Left lobe of liver (tissue), 2 donors: ENCODE measurements at regions not wholly inside any gene's neighbourhood (a gene's known extent, or its start where the extent isn't known, plus 50 kb on each side); places are given as distances from the start of the nearest gene placed in this dataset.

ENCODE experiments used
- ATAC-seq: fragments of 200-7000 bp; cut with Tn5 transposase; one replicate; pipeline ENCODE4 v1.9.1; 2020; ENCODE audit warnings: mild to moderate bottlenecking, moderate library complexity
- DNase-seq: peaks from one replicate; pipeline ENCODE4 v3.0.0-alpha.2; 2020; ENCODE audit warnings: low spot score
- donor health status: DM: no; HTN: no; CAD: no; lungs with moderate emphysema.
- donor health status: DM: no; HTN: yes; CAD: no.

DNA sequence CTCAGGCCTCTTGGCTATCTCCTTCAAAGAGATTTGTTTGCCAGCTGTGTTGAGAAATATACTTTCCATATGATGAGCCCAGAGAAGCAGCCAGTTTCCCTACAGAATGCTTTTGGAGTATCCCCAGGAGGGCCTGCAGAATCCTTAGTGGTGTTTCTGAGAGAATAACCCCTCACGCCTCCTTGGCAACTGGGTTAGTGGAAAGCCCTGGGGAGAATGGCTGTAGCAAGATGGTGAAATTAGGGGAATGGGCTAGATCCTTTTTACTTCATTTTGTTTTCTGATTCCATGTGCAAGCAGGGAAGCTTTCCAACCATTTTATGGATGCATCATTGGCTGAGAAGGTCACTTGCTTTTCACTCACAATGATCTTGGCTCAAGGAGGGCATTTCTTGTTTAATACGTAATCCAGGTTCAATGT is 364.6 kb downstream of the DMRT2 start:
- ATAC-seq, result no peak
- no peak for DNase-seq

DNA sequence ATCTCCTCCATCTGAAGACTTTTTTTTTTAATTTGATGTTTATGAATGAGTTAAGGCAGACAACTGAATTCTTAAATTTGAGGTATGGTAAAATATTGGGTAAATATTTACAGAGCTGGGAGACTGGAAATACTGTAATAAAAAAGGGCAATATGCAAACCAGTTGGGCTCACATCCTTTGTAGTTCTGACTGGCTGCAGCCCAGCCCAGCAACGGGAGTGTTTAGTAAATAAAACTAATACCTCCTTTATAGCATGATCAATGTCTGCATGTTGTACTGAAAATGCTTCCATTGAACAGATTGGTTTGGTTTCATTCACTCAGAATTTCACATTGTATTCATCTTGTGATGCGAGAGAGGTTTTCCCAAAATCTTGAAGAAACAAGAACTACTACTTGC is 365.0 kb downstream of the DMRT2 start:
- no peak for ATAC-seq
- DNase-seq, result no peak

DNA sequence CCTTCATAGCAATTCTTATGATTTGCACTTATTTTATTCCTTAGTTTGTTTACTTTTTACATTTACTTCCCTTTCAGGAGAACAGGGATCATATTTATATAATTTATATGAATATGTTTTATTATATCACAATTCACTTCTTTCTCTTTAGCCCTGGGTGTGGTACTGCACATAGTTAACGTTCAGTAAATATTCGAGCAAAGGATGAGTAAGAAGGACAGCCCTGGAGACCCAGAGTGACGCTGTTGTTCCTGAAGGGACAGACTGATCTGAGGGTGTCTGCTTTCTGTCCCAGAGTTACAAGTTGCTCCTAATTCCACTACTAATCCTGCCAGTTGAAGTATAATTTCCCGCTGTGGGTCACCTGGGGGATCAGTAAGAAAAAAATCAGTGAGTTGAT is 366.1 kb downstream of the DMRT2 start:
- no peak for DNase-seq
- no peak for ATAC-seq

DNA sequence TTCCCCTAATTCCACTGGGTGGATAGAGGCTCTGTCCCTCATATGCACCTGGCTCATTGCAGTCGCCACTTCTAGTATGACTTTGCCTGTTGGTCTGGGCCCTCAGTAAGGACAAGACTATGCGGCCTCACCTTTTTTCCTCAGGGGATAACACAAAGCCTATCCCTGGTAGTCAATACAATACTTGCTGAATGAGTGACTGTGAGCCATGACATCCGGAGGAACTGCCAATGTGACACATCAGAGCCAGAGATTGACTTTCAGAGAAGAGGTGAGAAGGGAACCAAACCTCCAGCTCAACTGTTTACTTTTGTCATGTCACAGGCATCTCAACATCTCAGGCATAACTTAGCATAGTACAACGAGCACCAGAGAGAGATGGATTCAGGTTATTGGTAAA is 371.3 kb downstream of the DMRT2 start:
- ATAC-seq, result no peak
- no peak for DNase-seq

DNA sequence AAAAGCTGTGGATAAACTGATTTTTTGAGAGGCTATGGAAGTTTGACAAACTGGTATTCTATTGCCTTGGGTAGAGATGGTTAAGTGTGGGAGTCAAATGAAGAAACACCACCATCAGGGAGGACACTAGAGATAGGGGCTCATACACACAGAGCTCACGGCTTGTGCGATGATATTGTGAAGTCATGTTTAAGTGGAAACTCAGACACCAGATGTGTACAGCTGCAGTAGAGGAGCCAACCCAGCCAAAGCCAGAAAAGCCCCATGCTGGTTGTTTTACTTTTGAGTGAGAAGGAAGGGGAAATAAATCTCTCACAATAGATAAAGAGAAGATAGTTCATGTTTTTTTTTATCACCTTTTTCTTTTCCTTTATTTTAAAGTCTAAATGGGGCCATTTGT is 377.7 kb downstream of the DMRT2 start:
- DNase-seq (no peak), ATAC-seq (no peak)

DNA sequence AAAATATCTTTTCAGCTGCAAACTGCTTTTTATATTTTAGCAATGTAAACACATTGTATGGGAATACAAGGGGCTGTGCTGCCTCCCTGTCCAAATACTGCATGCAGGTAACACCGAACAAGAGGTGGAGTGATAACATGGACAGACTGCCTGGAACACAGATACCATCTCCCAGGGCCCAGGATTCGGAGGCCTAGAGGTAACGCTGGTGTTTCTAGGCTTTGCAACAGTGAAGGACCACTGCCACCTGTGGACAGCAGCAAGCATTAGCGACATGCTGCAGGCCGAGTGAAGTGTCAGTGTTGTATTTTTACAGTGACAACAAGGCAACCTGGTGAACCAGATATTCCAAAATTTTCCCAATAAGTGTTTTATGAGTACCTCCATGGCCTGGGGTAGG is 379.1 kb downstream of the DMRT2 start:
- peak; percentile 90 for ATAC-seq
- DNase-seq, result peak; percentile 49

DNA sequence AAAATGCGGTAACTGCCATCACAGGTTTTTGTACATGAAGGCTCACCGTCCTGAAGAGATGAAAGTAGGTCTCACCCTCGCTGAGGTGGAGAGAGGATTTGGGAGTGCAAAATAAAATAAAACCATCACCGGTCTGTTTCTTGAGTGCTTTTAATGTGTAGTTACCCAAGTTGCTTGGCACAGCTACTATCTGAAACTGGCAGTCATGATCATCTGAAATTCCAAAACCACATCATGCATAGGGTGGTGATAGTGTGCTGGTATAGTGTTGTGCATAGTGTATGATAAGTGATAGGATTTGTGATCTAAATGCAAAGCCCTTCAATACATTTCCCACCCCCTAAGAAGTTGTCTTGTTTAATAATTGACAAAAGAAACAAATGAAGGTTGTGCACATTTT is 381.3 kb downstream of the DMRT2 start:
- DNase-seq (no peak), ATAC-seq (no peak)

DNA sequence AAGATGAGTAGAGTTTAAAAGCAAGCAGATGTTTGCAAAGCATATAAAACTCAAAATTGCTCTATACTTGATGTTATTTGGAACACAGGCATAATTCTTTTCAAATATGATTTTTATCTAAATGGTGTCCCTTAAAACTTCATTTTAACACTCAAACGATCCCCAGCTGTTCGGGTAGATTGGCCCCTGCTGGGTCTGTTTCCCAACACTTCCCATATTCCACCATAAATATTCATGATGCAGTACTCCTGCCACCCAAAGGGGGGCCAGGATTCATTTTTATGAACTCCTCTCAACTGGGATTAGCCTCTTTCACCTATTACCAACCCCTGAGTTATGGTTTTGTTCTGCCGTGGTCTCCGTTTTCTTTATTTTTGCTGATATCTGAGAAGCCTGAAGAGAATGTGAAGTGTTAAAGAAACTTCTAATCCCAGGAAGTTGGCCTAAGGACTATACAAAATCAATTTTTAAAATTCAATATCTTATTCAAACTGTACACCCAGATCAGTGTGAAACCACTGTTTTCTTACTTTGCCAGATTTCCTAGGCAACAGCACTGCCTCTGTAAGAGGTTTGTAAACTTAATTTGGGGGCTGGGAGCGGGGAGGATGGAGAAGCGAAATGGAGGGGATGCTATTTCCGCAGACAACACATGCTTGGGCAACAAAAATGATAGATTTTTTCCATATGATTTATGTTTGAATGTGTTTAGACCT is 384.1 kb downstream of the DMRT2 start:
- peak; percentile 23 for ATAC-seq
- no peak for DNase-seq

DNA sequence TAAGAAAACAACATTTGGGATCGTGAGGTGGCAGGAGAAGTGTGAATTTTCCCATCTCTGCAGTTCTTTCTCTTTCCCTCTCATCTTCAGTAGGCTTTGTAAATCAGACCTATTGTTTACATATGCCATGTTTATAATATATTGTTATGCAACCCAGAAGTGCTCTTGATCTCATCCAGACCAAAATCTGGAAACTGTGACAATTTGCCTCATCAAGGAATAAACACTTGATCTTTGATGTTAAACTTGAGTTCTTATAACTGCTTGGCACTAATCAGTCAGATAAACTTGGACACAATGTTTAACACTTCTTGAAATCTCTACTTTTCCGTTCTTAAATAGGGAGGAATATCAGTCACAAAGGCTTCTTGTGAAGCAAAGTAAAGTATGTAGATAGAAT is 384.7 kb downstream of the DMRT2 start:
- ATAC-seq (no peak), DNase-seq (no peak)

DNA sequence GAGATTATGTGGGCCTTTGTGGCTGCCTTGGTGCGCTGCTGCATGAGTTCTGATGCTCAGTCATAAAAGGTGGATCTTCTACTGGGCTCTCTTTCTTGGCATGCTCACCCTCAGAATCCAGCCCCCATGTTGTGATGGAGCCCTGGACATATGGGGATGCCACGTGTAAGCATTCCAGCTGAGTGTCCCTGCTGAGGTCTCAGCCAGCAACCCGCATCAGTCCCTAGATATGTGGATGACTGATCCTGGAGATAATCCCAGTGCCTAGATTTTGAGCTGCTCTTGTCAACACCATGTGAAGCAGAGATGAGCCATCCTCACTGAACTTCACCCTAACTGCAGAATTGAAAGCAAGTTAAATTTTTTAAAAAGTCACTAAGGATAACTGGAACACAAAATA is 390.1 kb downstream of the DMRT2 start:
- ATAC-seq (no peak), DNase-seq (no peak)

DNA sequence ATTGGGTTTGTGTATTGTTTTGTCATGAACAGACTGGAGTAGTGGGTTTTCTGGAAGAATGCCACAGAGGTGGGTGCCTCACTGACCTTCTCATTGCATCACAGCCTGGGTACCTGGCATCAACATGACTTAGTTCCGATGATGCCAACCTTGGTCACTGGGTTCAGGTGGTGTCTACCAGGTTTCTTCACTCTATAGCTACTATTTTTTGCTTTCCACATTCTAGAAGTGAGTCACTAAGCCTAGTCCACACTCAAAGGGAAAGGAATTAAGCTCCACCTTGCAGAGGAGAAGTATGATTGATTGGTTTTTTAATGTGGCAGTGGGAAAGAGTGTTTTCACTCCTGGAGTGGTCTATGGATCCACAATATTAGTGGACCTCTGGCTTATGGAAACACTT is 391.9 kb downstream of the DMRT2 start:
- ATAC-seq (no peak), DNase-seq (no peak)

DNA sequence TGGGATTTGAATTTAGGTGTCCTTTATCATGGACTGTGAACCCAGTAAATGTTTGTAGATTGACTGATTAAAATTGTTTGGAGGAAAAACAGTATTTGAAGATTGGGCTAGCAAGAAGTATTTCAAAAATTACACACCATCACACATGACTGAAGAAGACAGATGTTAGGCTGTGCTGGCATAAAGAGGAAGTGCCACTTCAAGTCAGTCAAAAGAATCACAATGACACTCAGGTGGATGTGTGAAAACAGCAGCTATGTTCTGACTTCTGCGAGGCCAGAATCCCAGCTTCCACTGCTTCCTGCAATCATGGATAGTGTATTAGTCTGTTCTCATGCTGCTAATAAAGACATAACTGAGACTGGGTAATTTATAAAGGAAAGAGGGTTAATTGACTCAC is 393.3 kb downstream of the DMRT2 start:
- DNase-seq, result no peak
- no peak for ATAC-seq

DNA sequence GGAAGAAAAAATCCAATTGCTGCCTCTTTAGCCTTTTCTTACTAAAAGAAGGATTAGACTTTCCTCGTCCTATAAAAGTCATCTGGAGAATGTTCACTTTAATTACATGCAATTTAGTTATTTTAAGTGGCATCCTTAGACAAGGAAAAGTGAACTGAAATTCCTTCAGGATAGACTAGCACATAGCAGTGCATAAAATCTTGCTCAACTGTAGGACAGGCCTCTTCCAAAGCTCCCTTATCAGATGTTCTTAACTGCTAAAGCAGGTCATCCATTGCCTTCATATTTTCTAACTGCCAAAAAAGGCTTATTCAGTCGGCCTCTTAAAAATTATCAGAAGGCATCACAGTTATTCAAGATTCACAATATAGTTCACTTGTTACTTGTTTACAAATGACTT is 396.5 kb downstream of the DMRT2 start:
- ATAC-seq (no peak), DNase-seq (no peak)

DNA sequence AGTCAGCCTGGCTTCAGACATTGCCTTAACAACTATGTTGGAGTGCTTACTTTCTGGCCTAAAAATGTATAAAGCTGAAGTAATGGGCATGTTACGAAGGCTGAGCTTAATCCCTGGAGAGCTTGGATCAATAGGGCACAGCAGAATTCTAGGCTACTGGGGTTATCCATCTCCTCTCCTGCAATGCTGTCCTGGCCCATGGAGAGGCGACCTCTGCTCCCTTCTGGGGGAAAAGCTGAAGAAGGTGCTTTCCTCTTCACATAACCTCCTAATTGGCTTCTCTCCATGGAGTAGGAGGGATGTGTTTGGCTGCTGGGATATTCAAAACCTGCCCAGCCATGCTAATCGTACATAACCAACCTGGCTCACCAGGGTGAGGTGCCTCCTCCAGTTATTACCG is 403.5 kb downstream of the DMRT2 start:
- ATAC-seq (no peak), DNase-seq (no peak)

DNA sequence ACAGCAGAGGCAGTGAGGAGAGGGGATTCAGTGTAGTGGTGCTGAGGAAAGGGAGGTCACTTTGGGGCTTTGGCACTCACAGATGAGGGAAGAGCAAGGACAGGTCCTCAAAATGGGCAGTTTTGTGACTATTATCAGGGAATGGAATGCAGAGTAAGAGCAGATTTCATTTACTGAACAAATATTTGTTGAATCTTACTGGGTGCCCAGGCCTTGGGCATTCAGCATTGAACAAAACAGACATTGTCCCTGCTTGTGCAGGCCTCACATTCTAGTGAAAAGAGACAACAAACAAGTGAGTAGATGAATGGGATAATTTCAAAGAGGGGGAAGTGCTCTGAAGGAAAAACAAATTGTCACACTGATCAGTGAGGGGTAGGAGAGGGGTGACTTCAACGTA is 404.1 kb downstream of the DMRT2 start:
- ATAC-seq, result no peak
- DNase-seq, result no peak

DNA sequence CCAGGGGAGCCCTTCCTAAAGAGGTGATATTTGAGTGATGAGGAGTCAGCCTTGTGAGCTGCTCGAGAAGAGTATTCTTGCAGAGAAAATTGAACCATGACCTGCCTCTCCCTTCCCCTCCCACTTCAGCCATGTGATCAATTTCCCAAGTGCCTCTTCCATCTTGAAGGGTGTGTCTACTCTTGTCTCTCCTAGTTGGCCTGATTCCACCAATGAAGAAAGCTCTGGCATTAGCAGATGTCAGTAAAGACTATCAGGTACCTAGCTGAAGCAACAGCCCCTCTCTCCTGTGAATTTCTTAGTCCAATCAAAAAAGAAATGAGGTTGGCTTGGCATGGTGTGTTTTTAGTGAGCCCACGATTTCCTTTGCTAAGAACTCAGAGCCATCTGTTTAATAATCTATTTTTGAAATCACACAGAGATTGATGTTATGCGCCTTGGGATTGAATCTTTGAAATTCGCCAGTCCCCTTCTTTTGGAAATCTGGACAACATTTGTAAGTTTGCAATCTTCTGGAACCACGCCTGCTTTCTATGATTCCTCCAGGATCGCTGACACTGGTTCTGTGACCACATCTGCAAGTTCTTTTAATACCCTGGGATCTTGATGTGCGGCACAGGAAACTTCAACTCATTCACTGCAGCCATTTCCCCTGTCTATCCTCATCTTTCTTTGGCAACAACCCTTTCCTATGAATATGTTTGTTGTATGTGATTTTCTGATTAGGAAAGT is 404.6 kb downstream of the DMRT2 start:
- DNase-seq (no peak), ATAC-seq (no peak)

DNA sequence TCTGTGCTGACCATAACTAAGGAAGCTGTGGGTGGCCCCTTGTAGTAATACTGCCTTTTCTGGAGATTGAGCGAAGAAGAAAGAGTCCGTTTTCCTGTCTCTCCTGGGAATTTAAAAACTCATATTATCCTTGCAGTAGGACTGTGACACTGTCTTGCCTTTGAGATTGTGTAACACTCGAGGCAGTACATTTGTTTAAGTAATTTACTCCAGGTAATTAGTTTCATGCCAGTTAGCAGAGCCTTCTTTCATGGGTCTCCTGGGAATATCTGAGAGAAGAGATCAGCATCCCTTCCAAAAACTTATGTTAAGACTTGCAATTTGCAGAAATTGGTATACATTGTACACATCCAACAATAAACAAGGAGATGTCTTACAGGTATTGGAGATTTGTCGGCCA is 405.6 kb downstream of the DMRT2 start:
- no peak for ATAC-seq

DNA sequence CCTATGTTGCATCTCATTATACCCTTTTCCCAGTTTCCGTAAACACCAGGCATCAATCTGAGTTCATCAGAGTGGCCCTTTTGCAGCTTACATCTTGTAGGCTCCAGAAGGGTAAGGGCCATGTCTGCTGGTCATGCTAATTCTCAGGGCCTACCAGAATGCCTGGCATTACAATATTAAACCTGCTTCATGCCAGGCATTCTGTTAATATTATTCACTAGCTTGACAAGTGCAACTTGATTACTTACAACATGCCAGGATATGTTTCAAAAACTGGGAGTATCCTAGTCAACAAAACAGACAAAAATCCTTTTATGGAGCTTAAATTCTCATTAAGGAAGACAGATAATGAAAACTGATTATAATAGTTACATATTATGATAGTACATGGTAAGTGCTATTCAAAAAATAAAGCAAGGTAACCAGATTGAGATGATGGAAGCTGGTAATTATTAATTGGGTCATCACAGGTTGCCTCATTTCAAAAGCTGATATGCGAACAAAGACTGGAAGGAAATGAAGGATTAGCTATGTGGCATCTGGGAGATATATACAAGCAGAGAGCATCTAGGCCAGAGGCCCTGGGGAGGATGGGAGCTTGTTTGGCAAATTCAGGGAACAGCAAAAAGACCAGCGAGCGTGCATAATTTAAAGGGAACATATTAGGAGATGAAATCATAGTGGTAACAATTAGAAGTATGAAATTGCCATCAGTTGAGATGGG is 406.3 kb downstream of the DMRT2 start:
- ATAC-seq (no peak), DNase-seq (no peak)

More for the DNA sequence above, 405.6 kb downstream of the DMRT2 start:
- DNase-seq, result no peak

DNA sequence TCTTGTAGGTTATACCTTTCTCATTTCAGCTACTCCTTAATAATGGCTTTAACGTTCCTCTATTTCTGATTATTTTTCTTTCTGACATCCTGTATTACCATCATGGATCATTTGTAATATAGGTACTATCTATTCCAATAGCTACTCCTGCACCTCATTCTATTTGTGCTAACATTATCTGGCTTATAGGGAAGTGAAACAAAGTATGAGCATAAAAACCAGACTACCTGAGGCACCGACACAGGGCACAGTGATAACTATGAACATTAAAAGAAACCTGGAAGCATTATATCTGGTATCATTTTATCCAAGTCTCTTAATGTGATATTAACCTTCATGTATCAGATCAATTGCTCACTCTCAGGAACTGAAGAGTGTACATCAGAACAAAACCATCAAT is 407.3 kb downstream of the DMRT2 start:
- no peak for ATAC-seq
- no peak for DNase-seq

DNA sequence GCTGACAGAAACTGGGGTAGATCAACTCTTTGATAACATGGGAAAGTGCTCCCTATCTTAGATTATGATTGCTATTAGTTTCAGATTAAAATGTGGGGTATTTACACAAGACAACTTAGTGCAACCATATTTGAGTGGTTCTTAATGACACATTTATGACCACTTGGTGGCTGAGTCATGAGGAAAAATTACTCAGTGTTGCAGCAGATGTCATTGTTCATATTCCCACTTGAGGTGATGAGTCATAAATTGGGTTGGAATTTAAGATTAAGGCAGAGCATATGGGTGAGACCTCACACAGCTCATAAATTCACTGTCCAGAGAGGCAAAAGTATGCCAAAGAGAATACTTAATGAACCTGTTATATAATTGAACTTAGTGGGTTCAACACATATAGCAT is 408.3 kb downstream of the DMRT2 start:
- ATAC-seq, result no peak
- no peak for DNase-seq

DNA sequence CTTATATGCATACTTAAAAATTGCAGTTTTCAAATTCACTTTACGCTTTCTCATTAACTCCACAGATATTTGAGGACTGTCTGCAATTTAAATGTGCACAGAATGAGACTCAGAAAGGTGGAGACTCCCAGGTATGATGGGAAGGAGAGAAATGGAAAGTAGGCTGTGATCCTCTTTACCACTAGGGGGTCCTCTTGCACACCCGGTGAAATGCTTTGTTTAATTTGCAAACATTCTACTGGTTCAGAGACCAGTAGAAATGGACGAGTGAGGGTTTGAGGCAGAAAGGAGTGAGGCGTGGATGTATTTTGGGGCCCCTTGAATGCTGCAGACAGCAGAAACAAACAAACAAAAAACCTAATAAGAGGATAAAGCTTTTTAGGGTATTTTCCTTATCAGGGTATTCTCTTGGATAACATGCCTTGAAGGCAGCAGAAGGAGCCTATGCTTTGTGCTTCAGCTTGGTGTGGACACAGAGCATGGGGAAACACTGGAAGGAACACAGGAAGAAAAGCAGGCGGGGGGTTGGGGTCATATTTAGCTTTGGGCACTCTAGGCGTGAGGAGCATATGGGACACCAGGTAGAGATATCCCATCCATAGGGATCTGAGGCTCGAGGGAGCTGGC is 410.1 kb downstream of the DMRT2 start:
- DNase-seq, result no peak
- ATAC-seq, result peak; percentile 93

DNA sequence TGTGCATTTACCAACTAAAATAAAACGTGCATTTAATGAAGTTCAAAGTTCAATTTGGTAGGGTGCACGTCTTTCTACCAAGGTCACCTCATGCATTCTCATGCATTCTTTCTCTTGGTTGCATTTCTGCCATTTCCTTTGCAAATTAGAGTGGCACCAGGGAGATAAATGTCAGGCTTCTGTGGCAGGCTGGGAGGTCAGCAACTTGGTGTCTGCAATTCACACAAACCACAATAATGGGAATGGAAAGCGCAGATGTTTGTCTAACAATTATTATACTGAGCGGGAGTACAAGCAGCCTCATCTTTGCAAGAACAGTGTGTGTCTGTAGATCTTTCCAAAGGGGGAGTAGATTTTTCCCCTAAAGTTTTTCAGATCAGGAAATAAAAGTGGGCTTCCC is 411.7 kb downstream of the DMRT2 start:
- ATAC-seq, result no peak

More for the DNA sequence above, 411.7 kb downstream of the DMRT2 start:
- no peak for DNase-seq
